PFSK-1 (cell line): ENCODE measurements at regions not wholly inside any gene's neighbourhood (a gene's known extent, or its start where the extent isn't known, plus 50 kb on each side); places are given as distances from the start of the nearest gene placed in this dataset.

Experiments used
- REST ChIP-seq, 2 experiments: IDR thresholded peaks; 2 replicates each; pipeline versions ENCODE4 v1.6.1 to v1.8.0; 2011 to 2012; ENCODE audit warnings: low read depth in 2 of 2, low read length in 2 of 2, control low read depth in 1 of 2, inconsistent platforms in 1 of 2, mild to moderate bottlenecking in 1 of 2, moderate library complexity in 1 of 2; ENCODE audit not compliant: insufficient read depth in 1 of 2
- TAF1 ChIP-seq: IDR thresholded peaks from 2 replicates; pipeline ENCODE4 v1.6.1; 2012; ENCODE audit warnings: low read length, control low read depth, borderline replicate concordance; ENCODE audit not compliant: insufficient read depth

GRCh38 chr5:19048726-19049125 is 939.3 kb downstream of the CDH18 start:
- TF ChIP-seq TAF1 (no peak), REST (IDR thresholded peaks at IDR 0.05; ENCODE audit: insufficient read depth in 1 of 2, low read depth in 2 of 2, low read length in 2 of 2) (no peak)
